GM19372 (cell line): ENCODE measurements at regions not wholly inside any gene's neighbourhood (a gene's known extent, or its start where the extent isn't known, plus 50 kb on each side); places are given as distances from the start of the nearest gene placed in this dataset.
"Not testable (repeated sequence)": the region's sequence is repeated elsewhere in the genome, so short reads cannot be mapped to it uniquely, and the experiment has no call there.

Experiments
- ATAC-seq: cut with Tn5 transposase; IDR thresholded peaks from one replicate; pipeline ENCODE4 v1.9.1; 2021; ENCODE audit warnings: mild to moderate bottlenecking, low read depth, moderate library complexity; ENCODE audit not compliant: unreplicated experiment

DNA sequence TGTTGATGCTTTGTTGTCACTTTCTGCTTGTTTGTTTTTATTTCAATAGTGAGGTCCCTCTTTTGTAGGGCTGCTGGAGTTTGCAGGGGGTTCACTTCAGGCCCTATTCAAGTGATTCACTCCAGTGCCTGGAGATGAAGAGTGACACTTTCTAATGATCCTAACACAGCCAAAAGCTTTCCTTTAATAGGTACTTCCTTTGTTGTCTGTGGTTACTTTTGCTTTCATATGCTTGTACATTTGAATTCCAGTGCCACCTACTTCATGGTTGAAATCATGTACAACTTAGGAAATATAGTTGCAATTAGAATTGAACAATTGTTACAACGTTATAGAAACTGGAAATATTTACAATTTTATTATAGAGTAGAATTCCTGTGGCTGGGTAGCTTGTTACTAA lies 466.8 kb upstream of the EPHA3 start:
- ATAC-seq = no peak

DNA sequence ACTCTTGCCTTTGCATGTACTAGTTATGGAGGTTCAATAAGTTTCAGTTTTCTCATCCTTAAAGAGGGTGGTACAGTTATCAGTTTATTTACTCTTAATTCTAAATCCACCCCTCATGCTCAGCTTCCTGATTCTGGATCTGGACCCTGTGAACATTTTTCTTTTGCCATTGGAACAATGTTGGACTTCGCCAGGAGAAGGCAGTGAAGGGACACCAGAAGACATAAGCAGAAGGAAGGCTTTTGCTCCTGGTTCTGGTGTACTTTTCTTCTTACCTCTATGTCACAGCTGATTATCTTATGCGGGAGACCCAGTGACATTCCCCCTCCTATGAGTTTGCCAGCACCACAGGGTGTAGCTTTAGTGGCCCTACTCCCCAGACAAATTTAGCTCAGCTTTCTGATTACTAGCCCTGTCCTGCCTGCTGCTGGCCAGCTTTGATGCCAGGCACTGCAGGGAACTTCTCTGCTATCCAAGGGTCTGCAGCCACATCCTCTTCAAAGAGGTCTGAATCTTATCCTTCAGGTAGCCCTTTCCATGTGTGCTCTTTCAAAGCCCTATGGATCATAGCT lies 466.3 kb upstream of the EPHA3 start:
- ATAC-seq = no peak

DNA sequence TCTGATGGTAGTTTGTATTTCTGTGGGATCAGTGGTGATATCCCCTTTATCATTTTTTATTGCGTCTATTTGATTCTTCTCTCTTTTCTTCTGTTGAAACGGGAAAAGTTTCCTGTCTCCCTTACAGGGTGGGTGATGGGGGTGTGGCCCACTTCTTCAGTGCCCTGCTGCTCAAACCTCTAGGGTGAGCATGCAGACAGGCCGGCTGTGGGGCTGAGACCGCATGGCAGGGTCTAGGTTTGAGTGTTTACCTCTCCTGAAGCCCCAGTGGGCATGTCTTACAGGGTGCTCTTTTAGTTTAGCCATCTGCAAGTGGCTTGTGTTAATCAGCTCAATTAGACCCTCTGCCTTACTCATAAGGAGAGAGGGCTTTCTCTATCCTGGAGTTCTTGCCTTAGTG lies 450.0 kb upstream of the EPHA3 start:
- no peak for ATAC-seq

DNA sequence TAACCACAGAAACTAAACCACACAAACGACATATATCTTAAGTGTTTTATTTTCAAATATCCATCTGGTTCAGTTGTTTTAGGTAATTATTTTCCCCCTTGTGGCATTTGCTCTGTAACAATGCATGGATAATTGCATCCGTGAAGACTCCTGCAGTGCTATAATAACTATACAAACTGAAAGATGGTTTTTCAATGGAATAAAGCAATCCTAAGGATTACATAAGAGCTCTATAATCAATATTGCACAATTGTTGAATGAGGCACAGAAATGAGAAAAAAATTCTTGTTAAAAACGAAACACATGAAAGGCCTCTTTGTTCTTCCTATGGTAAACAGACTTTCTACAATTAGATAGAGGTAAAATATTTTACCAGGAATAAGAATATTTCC lies 446.0 kb upstream of the EPHA3 start:
- ATAC-seq = no peak

DNA sequence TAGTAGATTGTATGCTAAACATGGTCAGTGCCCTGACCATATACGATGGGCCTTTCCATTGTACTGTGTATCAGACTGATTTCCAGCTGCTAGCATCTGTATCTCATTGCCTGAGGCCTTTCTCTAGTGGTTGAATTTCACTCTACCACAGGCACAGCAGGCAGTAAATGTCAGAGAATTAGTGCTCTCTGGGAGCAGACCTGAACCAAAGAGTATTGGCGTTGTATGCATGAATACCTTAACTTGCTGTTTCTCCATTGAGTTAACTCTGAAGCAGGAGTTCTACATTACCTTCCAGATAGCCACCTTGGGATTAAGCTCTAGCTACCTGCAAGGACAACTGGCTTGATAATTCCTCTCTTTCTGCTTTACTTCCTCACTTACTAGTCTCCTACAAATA lies 439.2 kb upstream of the EPHA3 start:
- ATAC-seq = no peak

DNA sequence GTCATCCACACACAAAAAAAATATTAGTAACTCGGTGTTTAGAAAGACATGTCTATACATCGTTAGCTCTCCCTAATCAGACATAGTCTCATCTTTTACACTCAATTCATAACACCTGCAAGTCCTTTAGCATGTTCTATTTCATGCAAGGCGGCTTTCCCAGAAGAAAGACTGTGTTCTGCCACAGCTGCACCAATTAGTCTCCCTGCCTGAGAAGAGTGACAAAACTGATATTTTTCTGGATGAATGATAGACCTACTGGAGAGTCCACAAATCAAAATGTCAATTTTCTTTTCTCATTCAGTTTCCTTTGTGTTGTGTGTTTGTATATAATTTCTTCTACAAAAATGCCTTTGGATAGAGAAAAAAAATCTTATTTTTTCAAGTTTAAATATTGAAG lies 435.8 kb upstream of the EPHA3 start:
- no peak for ATAC-seq

DNA sequence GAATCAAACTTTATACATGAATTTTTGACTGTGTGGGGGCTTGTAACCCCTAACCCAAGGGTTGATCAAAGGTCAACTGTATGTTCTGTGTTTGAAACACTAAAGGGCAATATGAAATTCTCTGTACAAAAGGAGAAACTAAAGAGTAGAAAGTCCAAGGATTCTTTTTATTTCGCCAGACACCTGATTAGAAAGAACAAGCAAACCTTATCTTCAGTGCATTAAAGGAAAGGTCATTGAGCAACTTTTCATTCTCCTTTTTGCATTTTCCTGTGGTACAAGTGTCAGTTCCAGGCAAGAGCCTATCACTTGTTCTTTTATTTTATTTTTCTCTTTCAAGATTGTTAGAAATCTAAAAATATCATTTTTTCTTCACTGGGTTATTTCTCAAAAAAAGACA lies 430.1 kb upstream of the EPHA3 start:
- ATAC-seq = no peak

DNA sequence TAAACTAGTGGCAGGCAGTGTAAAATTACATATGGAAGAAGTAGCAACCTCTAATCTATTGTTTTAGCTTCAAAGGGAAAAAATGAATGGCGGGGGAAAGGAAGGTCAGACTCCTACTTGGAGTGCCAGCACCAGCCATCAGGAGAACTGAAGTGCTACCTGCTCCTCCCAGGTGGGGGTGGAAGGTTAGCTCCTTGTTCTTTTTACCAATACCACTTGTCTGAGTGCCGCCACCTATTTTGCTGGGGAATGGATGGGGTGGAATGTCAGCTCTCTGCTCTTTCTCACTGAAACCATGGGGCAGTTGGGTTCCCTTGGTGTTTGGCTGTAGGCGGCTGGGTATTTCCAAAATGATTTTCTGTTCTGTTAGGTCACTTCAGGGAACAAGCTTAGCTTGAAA lies 428.7 kb upstream of the EPHA3 start:
- no peak for ATAC-seq

DNA sequence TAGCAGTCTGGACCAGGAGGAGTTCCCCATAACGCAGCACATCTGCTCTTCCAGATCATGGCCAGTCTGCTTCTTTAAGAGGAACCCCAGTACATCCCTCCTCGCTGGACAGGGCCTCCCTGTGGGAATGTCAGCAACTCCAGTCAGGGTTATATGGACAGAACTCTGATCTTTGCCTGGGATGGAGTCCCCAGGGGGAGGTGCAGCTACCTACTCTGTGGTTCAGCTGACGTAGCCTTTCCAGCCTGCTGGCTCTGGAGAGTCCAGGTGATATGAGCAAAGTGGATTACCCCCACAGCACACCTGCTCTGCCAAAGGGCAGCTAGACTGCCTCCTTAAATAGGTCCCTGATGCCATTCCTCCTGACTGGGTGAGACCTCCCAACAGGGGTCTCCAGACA lies 417.1 kb upstream of the EPHA3 start:
- no peak for ATAC-seq

DNA sequence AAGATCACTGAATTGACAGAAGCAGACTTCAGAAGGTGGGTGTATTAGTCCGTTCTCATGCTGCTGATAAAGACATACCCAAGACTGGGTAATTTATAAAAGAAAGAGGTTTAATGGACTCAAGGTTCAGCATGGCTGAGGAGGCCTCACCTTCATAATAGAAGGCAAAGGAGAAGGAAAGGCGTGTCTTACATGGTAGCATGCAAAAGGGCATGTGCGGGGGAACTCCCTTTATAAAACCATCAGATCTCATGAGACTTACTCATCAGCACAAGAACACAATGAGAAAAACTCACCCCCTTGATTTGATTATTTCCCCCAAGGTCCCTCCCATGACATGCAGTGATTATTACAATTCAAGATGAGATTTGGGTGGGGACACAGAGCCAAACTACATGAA lies 416.3 kb upstream of the EPHA3 start:
- no peak for ATAC-seq

DNA sequence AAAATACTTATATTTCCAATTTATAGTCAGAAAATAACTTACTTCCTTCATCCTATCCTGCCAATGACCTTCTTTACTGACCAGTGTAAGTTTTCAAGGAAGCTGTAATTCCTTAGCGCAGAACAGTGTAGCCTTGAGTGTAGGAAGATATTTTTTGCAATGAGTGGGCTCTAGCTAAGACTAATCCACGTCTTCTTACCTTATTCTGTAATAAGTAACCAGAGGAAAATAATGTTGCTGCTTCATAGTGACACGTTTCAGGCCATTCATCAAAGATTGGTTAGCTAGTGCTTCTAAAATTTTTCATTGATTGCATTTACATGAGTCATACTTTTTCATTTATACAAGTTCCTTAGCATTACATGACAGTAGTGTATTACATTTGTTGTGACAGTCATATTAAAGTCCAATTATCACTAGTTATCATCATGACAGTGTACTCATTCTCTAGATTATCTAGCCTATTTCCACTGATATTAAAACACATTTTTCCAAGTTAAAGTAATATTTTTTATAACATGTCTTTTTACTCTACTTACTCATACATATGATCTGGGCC lies 403.8 kb upstream of the EPHA3 start:
- no peak for ATAC-seq

DNA sequence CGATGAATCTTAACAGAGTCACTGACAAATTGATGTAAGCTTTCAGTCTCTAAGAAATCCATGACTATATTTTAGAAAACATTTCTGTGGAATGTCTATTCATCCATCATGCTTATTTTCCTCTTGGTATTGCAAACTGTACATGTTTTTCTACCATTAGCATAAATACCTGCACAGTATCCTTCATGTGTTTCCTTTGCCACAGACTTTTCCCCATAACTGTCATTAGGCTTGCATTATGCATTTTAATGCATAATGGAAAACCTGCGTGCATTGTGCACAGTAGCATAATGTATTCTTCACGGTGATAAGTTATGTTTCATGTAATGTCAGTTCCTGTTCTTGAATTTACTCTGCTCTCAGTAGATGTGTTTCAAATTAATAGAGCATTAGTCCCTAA lies 403.1 kb upstream of the EPHA3 start:
- no peak for ATAC-seq

DNA sequence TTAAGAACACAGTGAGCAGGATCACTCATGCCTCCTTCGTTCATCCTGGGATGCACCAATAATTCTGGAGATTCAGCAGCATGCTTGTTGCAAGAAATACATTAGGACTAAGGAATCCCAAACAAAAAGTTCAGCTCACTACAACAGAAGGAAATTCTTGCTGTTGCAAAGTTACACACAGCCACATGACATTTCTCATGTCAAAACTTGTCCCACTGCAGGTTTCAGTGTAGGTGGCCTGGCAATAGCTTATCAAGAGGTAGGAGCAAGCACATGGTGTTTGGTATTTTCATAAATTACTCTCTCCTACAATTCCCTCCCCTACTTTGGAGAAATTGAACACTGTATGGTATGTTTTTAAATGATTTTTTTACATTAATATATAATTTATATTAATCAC lies 399.6 kb upstream of the EPHA3 start:
- ATAC-seq = no peak

DNA sequence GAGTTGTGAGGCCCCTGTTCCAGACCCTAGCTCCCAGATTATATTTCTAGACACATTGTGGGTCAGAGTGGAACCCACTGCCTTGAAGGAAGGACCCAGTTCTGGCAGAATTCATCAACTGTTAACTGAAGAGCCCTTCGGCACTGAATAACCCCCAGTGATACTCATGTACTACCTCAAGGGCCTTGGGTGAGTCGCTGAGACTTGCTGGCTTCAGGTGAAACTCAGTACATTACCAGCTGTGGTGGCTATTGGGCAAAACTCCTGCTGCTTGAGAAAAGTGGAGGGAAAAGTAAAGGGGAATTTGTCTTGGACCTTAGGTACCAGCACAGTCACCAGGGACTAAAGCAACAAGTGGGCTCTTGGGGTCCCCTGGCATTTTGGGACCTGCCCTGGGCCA lies 394.9 kb upstream of the EPHA3 start:
- ATAC-seq = no peak

DNA sequence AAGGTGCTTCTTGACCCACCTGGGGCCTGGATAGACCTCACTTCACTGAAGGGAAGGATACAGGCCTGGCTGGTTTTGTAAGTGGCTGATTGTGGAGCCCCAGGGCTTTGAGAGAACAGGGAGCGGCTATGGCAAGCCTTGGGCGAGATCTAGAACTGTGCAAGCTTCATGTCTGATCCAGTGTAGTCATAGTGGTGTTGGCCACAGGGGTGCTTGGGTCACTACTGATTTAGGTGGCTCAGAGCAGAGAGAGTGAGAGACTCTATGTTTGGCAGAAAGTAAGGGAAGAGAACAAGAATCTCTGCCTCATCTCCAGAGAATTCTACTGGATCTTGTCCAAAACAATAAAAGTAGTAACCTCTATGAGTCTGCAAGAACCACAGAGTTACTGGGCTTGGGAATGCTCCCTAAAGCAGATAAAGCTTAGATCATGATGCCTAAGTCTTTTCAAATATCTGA lies 394.2 kb upstream of the EPHA3 start:
- ATAC-seq = no peak

DNA sequence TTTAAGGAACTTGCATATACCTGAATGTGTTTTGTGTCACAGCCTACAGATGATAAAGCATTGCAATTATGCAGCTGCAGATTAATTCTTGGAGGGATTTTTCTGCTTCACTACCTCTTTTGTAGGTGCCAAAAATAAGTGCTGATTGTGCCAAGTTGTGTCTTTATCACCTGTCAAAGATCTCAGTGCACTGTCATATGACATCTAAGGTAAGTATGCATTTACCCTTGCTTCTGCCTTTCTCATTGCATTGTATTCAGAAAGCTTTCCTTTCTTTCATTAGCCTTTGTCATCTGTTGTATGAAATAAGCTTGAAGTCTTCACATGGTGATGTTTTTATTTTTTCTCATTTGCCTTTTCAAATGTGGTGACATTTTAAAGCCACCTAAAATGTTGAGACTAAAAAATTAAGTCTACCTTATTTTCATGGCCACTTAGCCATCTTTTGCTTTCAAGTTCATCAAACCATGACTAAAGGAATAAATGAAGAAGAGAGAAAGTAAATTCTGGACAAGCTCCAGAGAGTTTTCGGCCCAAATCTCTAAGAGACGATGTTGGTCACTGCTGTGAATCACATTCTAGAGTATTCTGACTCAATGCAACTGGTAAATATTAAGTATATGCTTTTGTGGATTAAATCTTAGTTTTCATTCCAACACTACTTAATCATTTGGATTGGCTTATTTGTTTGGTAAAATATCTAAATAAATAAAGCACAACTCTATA lies 381.8 kb upstream of the EPHA3 start:
- no peak for ATAC-seq

DNA sequence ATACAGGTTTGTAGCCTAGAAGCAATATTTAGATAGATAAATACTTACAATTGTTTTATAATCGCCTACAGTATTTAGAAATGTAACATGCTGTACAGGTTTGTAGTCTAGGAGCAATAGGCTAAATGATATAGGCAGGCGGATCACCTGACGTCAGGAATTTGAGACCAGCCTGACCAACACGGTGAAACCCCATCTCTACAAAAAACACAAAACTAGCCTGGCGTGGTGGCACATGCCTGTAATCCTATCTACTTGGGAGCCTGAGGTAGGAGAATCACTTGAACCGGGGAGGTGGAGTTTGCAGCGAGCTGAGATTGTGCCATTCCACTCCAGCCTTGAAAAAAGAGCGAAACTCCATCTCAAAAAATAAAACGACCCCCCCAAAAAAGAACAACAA lies 375.2 kb upstream of the EPHA3 start:
- ATAC-seq = no peak

DNA sequence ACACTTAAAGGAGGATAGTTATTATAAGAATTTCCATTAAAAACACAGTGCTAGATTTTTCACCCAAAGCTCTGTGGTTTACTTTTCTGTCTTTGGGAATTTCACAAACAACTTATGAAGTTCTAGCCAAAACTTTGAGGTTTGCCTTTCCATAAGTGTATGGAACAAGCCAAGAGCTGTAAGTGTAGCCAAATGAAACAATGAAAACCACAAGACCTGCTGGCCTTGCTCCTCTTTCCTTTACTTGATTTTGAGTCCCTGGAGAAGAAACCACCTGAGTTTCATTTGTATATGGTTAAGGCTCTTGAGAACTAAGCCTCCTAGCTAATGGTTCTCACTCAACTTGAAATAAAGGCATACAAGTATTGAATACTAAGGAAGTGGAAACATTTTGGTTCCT lies 365.3 kb upstream of the EPHA3 start:
- ATAC-seq = no peak

DNA sequence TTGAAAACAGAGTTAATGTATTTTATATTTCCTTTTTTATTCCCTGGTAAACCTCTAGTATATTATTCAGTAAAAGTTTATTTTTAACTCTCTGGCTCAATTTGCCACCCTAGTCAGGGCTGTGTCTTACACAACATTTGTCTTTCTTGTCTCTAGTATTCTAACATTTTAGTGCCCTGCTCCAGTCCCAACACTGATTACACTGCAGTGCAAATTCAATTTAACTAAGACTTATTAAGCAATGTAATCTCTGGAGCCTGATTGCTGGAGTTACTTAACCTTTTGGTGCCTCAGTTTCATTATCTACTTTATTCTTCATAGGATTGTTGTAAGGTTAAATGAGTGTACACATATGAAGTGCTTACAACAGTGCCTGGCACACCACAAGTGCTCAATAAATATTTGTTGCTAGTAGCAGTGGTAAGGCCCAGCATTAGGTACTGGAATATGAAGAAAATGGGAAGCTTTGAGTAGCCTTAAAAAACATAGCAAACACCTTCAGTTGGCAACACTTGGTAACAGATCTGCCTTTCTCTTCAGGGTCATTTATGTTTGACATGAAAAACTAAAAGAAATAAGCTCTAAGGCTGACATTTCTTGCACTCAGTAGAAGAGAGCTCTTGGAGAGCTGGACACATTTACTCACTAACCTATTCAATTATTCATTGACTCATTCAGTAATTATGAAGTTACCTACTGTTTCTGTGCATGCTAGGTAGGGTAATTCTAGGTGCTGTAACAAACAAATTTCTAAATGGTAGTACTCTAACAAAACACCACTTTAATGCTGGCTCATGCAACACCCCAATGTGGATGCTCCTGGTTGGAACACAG lies 364.5 kb upstream of the EPHA3 start:
- no peak for ATAC-seq

DNA sequence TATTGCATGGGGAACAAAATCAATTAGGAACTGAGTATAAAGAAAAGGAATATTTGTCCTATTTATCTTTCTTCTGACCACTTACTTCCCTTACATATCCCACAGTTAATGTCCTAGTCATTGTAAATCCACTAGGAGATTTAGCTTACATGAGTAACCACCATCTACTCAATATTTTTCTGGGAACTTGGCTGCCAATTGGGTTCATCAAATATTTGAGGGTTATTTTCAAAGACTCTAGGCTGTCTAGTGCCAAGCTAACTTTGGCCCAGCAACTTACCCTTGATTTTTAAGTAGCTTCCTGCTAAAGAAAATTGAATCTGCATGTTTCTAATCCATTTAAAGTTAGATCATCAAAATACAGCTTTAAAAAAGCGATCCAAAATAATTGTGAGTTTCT lies 362.5 kb upstream of the EPHA3 start:
- ATAC-seq = no peak

DNA sequence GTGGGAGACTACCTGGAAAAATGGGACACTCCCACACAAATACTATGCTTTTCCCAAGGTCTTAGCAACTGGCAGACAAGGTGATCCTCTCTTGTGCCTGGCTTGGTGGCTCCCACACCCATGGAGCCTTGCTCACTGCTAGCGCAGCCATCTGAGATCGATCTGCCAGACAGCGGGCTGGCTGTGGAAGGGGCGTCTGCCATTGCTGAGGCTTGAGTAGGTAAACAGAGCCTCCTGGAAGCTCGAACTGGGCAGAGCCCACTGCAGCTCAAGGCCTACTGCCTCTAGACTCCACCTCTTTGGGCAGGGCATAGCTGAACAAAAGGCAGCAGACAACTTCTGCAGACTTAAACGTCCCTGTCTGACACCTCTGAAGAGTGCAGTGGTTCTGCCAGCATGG lies 360.3 kb upstream of the EPHA3 start:
- ATAC-seq = not testable (repeated sequence)
